ENCODE measurements at regions not wholly inside any gene's neighbourhood (a gene's known extent, or its start where the extent isn't known, plus 50 kb on each side); places are given as distances from the start of the nearest gene placed in this dataset.
A peak's percentile ranks its signal among the peaks of the same experiment; 100 is the strongest.
"Not testable (repeated sequence)": the region's sequence is repeated elsewhere in the genome, so short reads cannot be mapped to it uniquely, and the experiment has no call there.

DNA sequence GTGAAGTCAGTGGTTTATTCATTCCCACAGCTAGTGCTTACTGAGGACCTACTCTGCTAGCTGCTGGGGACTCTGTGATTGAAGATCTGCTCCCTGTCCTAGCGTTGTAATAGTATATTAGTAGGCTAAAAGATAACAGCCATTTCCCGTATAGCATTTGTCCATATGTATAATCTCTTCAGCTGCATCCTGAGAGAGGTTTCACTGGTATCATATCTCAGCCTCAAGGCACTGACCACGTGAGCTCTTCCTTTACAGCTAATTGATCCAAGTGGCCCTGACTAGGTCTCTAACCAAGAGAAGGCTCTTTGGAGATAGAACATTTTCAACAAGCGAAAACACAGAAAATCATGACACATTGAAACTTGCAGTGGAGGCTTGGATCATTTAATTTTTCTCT lies 110.2 kb downstream of the APIP start:
- whole genome bisulfite sequencing (ENCODE audit: extremely low coverage, insufficient coverage, low lambda C conversion rate) = no CpG with 5 or more reads among the region's 4 CpGs
- H3K79me1 ChIP-seq (ENCODE audit: low read length) = no peaks in the 10 kb centered on the region
- no peak overlapping the region for H3K4ac ChIP-seq (ENCODE audit: low read depth, low read length)
- no peak overlapping the region for H3K4me3 ChIP-seq (ENCODE audit: low read length)
- no peak for DNase-seq
- no peak overlapping the region for H2AK5ac ChIP-seq (ENCODE audit: low read length)
- peak overlapping the region; percentile 22 for H3K18ac ChIP-seq (ENCODE audit: low read length)
- no peak overlapping the region for H3K56ac ChIP-seq (ENCODE audit: low read length)
- no peak overlapping the region for H3K27ac ChIP-seq (ENCODE audit: low read depth, low read length)
- H2BK15ac ChIP-seq (replicated peaks; ENCODE audit: low read depth) = no peak overlapping the region
- H4K8ac ChIP-seq (ENCODE audit: low read depth, low read length) = no peak overlapping the region
- H2BK5ac ChIP-seq (ENCODE audit: low read length) = no peak overlapping the region
- no peaks in the 10 kb centered on the region for H3K27me3 ChIP-seq (ENCODE audit: insufficient read depth, low read length, poor library complexity)
- no peak overlapping the region for H3K23ac ChIP-seq (ENCODE audit: low read length)
- peaks cover 7% of the 10 kb centered on the region for H3K4me1 ChIP-seq (ENCODE audit: control insufficient read depth, low read depth, low read length)
- no peak overlapping the region for H3K9ac ChIP-seq (ENCODE audit: low read length)
- H3K36me3 ChIP-seq (ENCODE audit: control insufficient read depth, insufficient read depth, low read length) = no peaks in the 10 kb centered on the region
- no peak overlapping the region for H3K4me2 ChIP-seq (ENCODE audit: low read length)
- no peak overlapping the region for H2BK120ac ChIP-seq (ENCODE audit: low read depth, low read length)
- H3K79me2 ChIP-seq (ENCODE audit: control insufficient read depth, insufficient read depth, low read length) = no peaks in the 10 kb centered on the region
- no peak overlapping the region for H4K5ac ChIP-seq (ENCODE audit: low read length)

DNA sequence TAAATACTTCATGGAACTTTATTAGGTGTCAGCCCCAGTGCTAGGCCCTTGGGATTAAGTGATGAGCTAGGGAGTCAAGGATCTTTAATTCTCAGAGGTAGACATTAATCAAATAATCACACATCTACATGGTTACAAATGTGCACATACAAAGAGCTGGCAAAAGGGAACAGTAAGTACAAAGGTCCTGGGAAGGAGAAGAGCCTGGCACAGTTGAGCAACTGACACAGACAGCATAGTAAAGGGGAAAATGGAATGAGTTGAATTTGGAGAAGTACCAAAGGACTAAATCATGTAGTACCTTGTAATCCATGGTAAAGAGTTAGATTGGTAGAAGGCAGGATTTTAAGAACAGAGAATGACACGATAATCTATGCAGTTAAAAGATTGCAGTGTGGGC lies 116.3 kb downstream of the APIP start:
- Histone ChIP-seq H2BK15ac (replicated peaks; ENCODE audit: low read depth) (no peak overlapping the region), H3K18ac (ENCODE audit: low read length) (no peak overlapping the region), H3K4me2 (ENCODE audit: low read length) (no peak overlapping the region), H3K56ac (ENCODE audit: low read length) (no peak overlapping the region), H3K4ac (ENCODE audit: low read depth, low read length) (no peak overlapping the region), H3K79me2 (ENCODE audit: control insufficient read depth, insufficient read depth, low read length) (no peaks in the 10 kb centered on the region), H3K27me3 (ENCODE audit: insufficient read depth, low read length, poor library complexity) (no peaks in the 10 kb centered on the region), H2AK5ac (ENCODE audit: low read length) (no peak overlapping the region), H2BK120ac (ENCODE audit: low read depth, low read length) (no peak overlapping the region), H3K23ac (ENCODE audit: low read length) (no peak overlapping the region), H4K5ac (ENCODE audit: low read length) (no peak overlapping the region), H3K36me3 (ENCODE audit: control insufficient read depth, insufficient read depth, low read length) (no peaks in the 10 kb centered on the region), H4K8ac (ENCODE audit: low read depth, low read length) (no peak overlapping the region), H2BK5ac (ENCODE audit: low read length) (no peak overlapping the region), H3K27ac (ENCODE audit: low read depth, low read length) (no peak overlapping the region), H3K4me1 (ENCODE audit: control insufficient read depth, low read depth, low read length) (no peaks in the 10 kb centered on the region), H3K9ac (ENCODE audit: low read length) (no peak overlapping the region), H3K79me1 (ENCODE audit: low read length) (no peaks in the 10 kb centered on the region), H3K4me3 (ENCODE audit: low read length) (no peak overlapping the region)
- no peak for DNase-seq
- no CpG with 5 or more reads among the region's 1 CpG for WGBS (ENCODE audit: extremely low coverage, insufficient coverage, low lambda C conversion rate)

DNA sequence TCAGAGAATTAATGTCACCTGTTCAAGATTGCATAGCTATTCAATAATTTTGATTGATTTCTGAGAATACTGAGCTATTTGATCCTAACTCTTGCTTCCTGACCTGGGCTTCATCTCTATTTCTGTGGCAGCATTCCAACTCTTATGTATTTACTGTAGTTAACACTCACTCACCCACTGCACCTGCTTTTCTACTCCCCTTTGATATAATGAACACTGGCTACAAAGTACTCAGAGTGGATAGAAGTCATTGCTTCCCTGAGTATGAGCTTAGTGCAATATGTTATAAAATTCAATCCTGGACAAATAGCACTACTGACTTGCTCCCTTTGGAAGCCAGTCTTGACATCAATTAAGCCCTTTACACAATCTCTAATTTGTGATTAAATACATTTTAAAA lies 117.2 kb downstream of the APIP start:
- Histone ChIP-seq H3K9ac (ENCODE audit: low read length) (no peak overlapping the region), H3K18ac (ENCODE audit: low read length) (no peak overlapping the region), H4K8ac (ENCODE audit: low read depth, low read length) (no peak overlapping the region), H3K27ac (ENCODE audit: low read depth, low read length) (no peak overlapping the region), H3K79me2 (ENCODE audit: control insufficient read depth, insufficient read depth, low read length) (no peaks in the 10 kb centered on the region), H4K5ac (ENCODE audit: low read length) (no peak overlapping the region), H3K36me3 (ENCODE audit: control insufficient read depth, insufficient read depth, low read length) (no peaks in the 10 kb centered on the region), H3K56ac (ENCODE audit: low read length) (no peak overlapping the region), H3K4me1 (ENCODE audit: control insufficient read depth, low read depth, low read length) (no peaks in the 10 kb centered on the region), H2BK120ac (ENCODE audit: low read depth, low read length) (no peak overlapping the region), H3K79me1 (ENCODE audit: low read length) (no peaks in the 10 kb centered on the region), H3K4ac (ENCODE audit: low read depth, low read length) (no peak overlapping the region), H2AK5ac (ENCODE audit: low read length) (no peak overlapping the region), H2BK15ac (replicated peaks; ENCODE audit: low read depth) (no peak overlapping the region), H3K4me2 (ENCODE audit: low read length) (no peak overlapping the region), H3K27me3 (ENCODE audit: insufficient read depth, low read length, poor library complexity) (no peaks in the 10 kb centered on the region), H3K23ac (ENCODE audit: low read length) (no peak overlapping the region), H2BK5ac (ENCODE audit: low read length) (no peak overlapping the region), H3K4me3 (ENCODE audit: low read length) (no peak overlapping the region)
- DNase-seq = no peak

DNA sequence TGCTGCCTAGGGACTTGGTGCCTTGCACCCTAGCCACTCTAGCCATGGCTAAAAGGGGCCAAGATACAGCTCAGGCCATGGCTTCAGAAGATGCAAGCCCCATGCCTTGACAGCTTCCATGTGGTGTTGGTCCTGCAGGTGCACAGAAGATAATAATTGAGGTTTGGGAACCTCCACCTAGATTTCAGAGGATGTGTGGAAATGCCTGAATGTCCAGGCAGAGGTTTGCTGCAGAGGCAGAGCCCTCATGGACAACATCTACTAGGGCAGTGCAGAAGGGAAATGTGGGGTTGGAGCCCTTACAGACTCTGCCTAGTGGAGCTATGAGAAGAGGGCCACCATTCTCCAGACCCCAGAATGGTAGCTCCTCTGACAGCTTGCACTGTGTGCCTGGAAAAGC lies 118.7 kb downstream of the APIP start:
- not testable (repeated sequence) for H4K8ac ChIP-seq (ENCODE audit: low read depth, low read length); H3K4me3 ChIP-seq (ENCODE audit: low read length); H3K9ac ChIP-seq (ENCODE audit: low read length); H3K23ac ChIP-seq (ENCODE audit: low read length); H2BK5ac ChIP-seq (ENCODE audit: low read length); H3K4me2 ChIP-seq (ENCODE audit: low read length); H3K79me2 ChIP-seq (ENCODE audit: control insufficient read depth, insufficient read depth, low read length); H3K27ac ChIP-seq (ENCODE audit: low read depth, low read length); DNase-seq; H2BK120ac ChIP-seq (ENCODE audit: low read depth, low read length); H2BK15ac ChIP-seq (replicated peaks; ENCODE audit: low read depth); H3K18ac ChIP-seq (ENCODE audit: low read length); H3K56ac ChIP-seq (ENCODE audit: low read length); H3K36me3 ChIP-seq (ENCODE audit: control insufficient read depth, insufficient read depth, low read length); H3K4me1 ChIP-seq (ENCODE audit: control insufficient read depth, low read depth, low read length); H4K5ac ChIP-seq (ENCODE audit: low read length); H3K4ac ChIP-seq (ENCODE audit: low read depth, low read length); H2AK5ac ChIP-seq (ENCODE audit: low read length); H3K27me3 ChIP-seq (ENCODE audit: insufficient read depth, low read length, poor library complexity); H3K79me1 ChIP-seq (ENCODE audit: low read length)

GRCh38 chr11:34795641-34796040 lies 120.5 kb downstream of the APIP start:
- Histone ChIP-seq H2BK15ac (replicated peaks; ENCODE audit: low read depth) (no peak overlapping the region), H3K4me2 (ENCODE audit: low read length) (no peak overlapping the region), H3K4me1 (ENCODE audit: control insufficient read depth, low read depth, low read length) (peaks cover 2% of the 10 kb centered on the region), H3K23ac (ENCODE audit: low read length) (no peak overlapping the region), H2AK5ac (ENCODE audit: low read length) (no peak overlapping the region), H3K79me1 (ENCODE audit: low read length) (no peaks in the 10 kb centered on the region), H3K36me3 (ENCODE audit: control insufficient read depth, insufficient read depth, low read length) (no peaks in the 10 kb centered on the region), H3K27ac (ENCODE audit: low read depth, low read length) (no peak overlapping the region), H2BK5ac (ENCODE audit: low read length) (no peak overlapping the region), H3K9ac (ENCODE audit: low read length) (no peak overlapping the region), H4K8ac (ENCODE audit: low read depth, low read length) (no peak overlapping the region), H3K18ac (ENCODE audit: low read length) (no peak overlapping the region), H3K4ac (ENCODE audit: low read depth, low read length) (no peak overlapping the region), H3K56ac (ENCODE audit: low read length) (no peak overlapping the region), H4K5ac (ENCODE audit: low read length) (no peak overlapping the region), H3K27me3 (ENCODE audit: insufficient read depth, low read length, poor library complexity) (no peaks in the 10 kb centered on the region), H3K79me2 (ENCODE audit: control insufficient read depth, insufficient read depth, low read length) (no peaks in the 10 kb centered on the region), H3K4me3 (ENCODE audit: low read length) (no peak overlapping the region), H2BK120ac (ENCODE audit: low read depth, low read length) (no peak overlapping the region)
- DNase-seq = no peak

DNA sequence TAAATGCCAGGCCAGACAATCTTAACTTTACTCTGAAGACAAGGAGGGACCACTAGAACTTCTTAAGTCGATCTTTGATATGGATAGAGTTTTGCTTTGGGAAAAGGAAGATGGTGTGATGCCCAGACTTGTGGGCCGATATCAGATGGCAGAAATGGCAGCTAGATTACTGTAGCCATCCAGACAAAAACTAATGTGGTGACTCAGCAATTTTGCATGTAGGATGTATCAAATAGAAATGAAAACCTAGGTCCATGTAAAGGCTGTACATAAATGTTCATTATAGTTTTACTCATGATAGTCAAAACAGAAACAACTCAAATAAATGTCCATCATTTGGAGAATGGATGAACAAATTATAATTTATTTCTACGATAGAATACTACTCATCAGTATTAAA lies 121.5 kb downstream of the APIP start:
- no peak for DNase-seq
- Histone ChIP-seq H3K4me3 (ENCODE audit: low read length) (no peak overlapping the region), H3K23ac (ENCODE audit: low read length) (no peak overlapping the region), H2AK5ac (ENCODE audit: low read length) (no peak overlapping the region), H3K4me2 (ENCODE audit: low read length) (no peak overlapping the region), H3K36me3 (ENCODE audit: control insufficient read depth, insufficient read depth, low read length) (no peaks in the 10 kb centered on the region), H4K8ac (ENCODE audit: low read depth, low read length) (no peak overlapping the region), H3K27me3 (ENCODE audit: insufficient read depth, low read length, poor library complexity) (no peaks in the 10 kb centered on the region), H4K5ac (ENCODE audit: low read length) (no peak overlapping the region), H3K79me2 (ENCODE audit: control insufficient read depth, insufficient read depth, low read length) (no peaks in the 10 kb centered on the region), H2BK15ac (replicated peaks; ENCODE audit: low read depth) (no peak overlapping the region), H3K9ac (ENCODE audit: low read length) (no peak overlapping the region), H3K27ac (ENCODE audit: low read depth, low read length) (no peak overlapping the region), H3K4me1 (ENCODE audit: control insufficient read depth, low read depth, low read length) (peaks cover 2% of the 10 kb centered on the region), H3K18ac (ENCODE audit: low read length) (no peak overlapping the region), H2BK5ac (ENCODE audit: low read length) (no peak overlapping the region), H3K56ac (ENCODE audit: low read length) (no peak overlapping the region), H3K79me1 (ENCODE audit: low read length) (no peaks in the 10 kb centered on the region), H3K4ac (ENCODE audit: low read depth, low read length) (no peak overlapping the region), H2BK120ac (ENCODE audit: low read depth, low read length) (no peak overlapping the region)
- no CpG with 5 or more reads among the region's 3 CpGs for WGBS (ENCODE audit: extremely low coverage, insufficient coverage, low lambda C conversion rate)
